GM23338 (cell line): ENCODE measurements at regions not wholly inside any gene's neighbourhood (a gene's known extent, or its start where the extent isn't known, plus 50 kb on each side); places are given as distances from the start of the nearest gene placed in this dataset.

Experiments used
- ATAC-seq: fragments of 200-7000 bp; cut with Tn5 transposase; 3 replicates; pipeline ENCODE4 v1.9.1; 2020
- DNase-seq: peaks from one replicate; pipeline ENCODE4 v3.0.0-alpha.2; 2015; ENCODE audit warnings: low spot score
- H2AFZ ChIP-seq: fragments of 200-600 bp; sonication (generic); 2 replicates; pipeline ENCODE4 v1.8.0; 2016; ENCODE audit warnings: antibody characterized with exemption, mild to moderate bottlenecking, moderate library complexity
- H3F3A ChIP-seq: fragments of 200-600 bp; sonication (generic); replicated peaks from 2 replicates; pipeline ENCODE4 v1.8.0; 2017; ENCODE audit warnings: antibody characterized with exemption, mixed run types, low read depth
- H3K27ac ChIP-seq: fragments of 200-600 bp; sonication (generic); 2 replicates; pipeline ENCODE4 v1.6.1; 2016; ENCODE audit warnings: low read depth
- H3K27me3 ChIP-seq: fragments of 200-600 bp; sonication (generic); 2 replicates; pipeline ENCODE4 v1.8.0; 2016; ENCODE audit warnings: mild to moderate bottlenecking, mixed run types, moderate library complexity; ENCODE audit not compliant: insufficient read depth
- H3K36me3 ChIP-seq: fragments of 200-600 bp; sonication (generic); 2 replicates; pipeline ENCODE4 v1.8.0; 2016; ENCODE audit warnings: mild to moderate bottlenecking; ENCODE audit not compliant: insufficient read depth
- H3K4me1 ChIP-seq: fragments of 200-600 bp; sonication (generic); 2 replicates; pipeline ENCODE4 v1.8.0; 2016; ENCODE audit warnings: mild to moderate bottlenecking, moderate library complexity; ENCODE audit not compliant: insufficient read depth
- H3K4me2 ChIP-seq: fragments of 200-600 bp; sonication (generic); 2 replicates; pipeline ENCODE4 v1.7.1; 2017; ENCODE audit warnings: mixed run types
- H3K4me3 ChIP-seq: fragments of 200-600 bp; sonication (generic); 2 replicates; pipeline ENCODE4 v1.6.1; 2016; ENCODE audit warnings: mixed run types
- H3K79me2 ChIP-seq: fragments of 200-600 bp; sonication (generic); replicated peaks from 2 replicates; pipeline ENCODE4 v1.8.0; 2017; ENCODE audit warnings: mild to moderate bottlenecking; ENCODE audit not compliant: insufficient read depth
- H3K9me2 ChIP-seq: fragments of 200-600 bp; sonication (generic); 2 replicates; pipeline ENCODE4 v1.8.0; 2017; ENCODE audit not compliant: insufficient read depth
- H4K20me1 ChIP-seq: fragments of 200-600 bp; sonication (generic); replicated peaks from 2 replicates; pipeline ENCODE4 v1.8.0; 2017; ENCODE audit warnings: mild to moderate bottlenecking; ENCODE audit not compliant: insufficient read depth
- H3K27ac Mint-ChIP-seq: 2 replicates; pipeline ENCODE4 v1.8.0; 2020; ENCODE audit warnings: inconsistent platforms, mild to moderate bottlenecking, moderate library complexity, mixed read lengths
- H3K27me3 Mint-ChIP-seq: 3 replicates; pipeline ENCODE4 v1.8.0; 2022; ENCODE audit warnings: low read depth, mild to moderate bottlenecking, moderate library complexity, mixed read lengths, inconsistent platforms; ENCODE audit not compliant: insufficient read depth, poor library complexity
- H3K36me3 Mint-ChIP-seq: 3 replicates; pipeline ENCODE4 v1.8.0; 2021; ENCODE audit warnings: low read depth, mild to moderate bottlenecking, inconsistent platforms, moderate library complexity, mixed read lengths
- H3K4me1 Mint-ChIP-seq: 3 replicates; pipeline ENCODE4 v1.8.0; 2020; ENCODE audit warnings: mild to moderate bottlenecking, inconsistent platforms, mixed read lengths
- H3K4me3 Mint-ChIP-seq: 3 replicates; pipeline ENCODE4 v1.8.0; 2021; ENCODE audit warnings: moderate library complexity, mild to moderate bottlenecking, inconsistent platforms, mixed read lengths
- H3K9me3 Mint-ChIP-seq: 3 replicates; pipeline ENCODE4 v1.8.0; 2020; ENCODE audit warnings: moderate library complexity, mild to moderate bottlenecking, inconsistent platforms, mixed read lengths
- EZH2phosphoT487 ChIP-seq: fragments of 200-600 bp; sonication (generic); IDR thresholded peaks from one replicate; pipeline ENCODE4 v1.8.1; 2018; ENCODE audit warnings: antibody characterized with exemption; ENCODE audit not compliant: unreplicated experiment
- NANOG ChIP-seq: IDR thresholded peaks from 2 replicates; pipeline ENCODE4 v1.6.1; 2016; ENCODE audit warnings: antibody characterized with exemption, borderline replicate concordance
- POLR2AphosphoS5 ChIP-seq: IDR thresholded peaks from 2 replicates; pipeline ENCODE4 v1.6.1; 2016; ENCODE audit warnings: antibody characterized with exemption, low read depth
- STAT1 ChIP-seq: IDR thresholded peaks from one replicate; pipeline ENCODE4 v1.6.1; 2016; ENCODE audit warnings: antibody characterized with exemption; ENCODE audit not compliant: unreplicated experiment
- ZNF114 ChIP-seq: fragments of 250-450 bp; sonication (Bioruptor Pico); IDR thresholded peaks from 2 replicates; pipeline ENCODE4 v1.5.0; 2020; ENCODE audit warnings: mild to moderate bottlenecking, moderate library complexity
- ZNF331 ChIP-seq: fragments of 250-450 bp; sonication (Bioruptor Pico); IDR thresholded peaks from 2 replicates; pipeline ENCODE4 v1.5.0; 2020; ENCODE audit warnings: low read depth, mild to moderate bottlenecking, moderate library complexity
- TF ChIP-seq, protein P1 (sequence below): fragments of 250-450 bp; sonication (Bioruptor Pico); IDR thresholded peaks from 2 replicates; pipeline ENCODE4 v1.5.0; 2020; ENCODE audit warnings: mild to moderate bottlenecking, moderate library complexity
- TF ChIP-seq, protein P2 (sequence below): IDR thresholded peaks from one replicate; pipeline ENCODE4 v1.6.1; 2018; ENCODE audit warnings: antibody characterized with exemption; ENCODE audit not compliant: unreplicated experiment
- TF ChIP-seq, protein P3 (sequence below): IDR thresholded peaks from 2 replicates; pipeline ENCODE4 v1.6.1; 2016; ENCODE audit warnings: antibody characterized with exemption

DNA sequence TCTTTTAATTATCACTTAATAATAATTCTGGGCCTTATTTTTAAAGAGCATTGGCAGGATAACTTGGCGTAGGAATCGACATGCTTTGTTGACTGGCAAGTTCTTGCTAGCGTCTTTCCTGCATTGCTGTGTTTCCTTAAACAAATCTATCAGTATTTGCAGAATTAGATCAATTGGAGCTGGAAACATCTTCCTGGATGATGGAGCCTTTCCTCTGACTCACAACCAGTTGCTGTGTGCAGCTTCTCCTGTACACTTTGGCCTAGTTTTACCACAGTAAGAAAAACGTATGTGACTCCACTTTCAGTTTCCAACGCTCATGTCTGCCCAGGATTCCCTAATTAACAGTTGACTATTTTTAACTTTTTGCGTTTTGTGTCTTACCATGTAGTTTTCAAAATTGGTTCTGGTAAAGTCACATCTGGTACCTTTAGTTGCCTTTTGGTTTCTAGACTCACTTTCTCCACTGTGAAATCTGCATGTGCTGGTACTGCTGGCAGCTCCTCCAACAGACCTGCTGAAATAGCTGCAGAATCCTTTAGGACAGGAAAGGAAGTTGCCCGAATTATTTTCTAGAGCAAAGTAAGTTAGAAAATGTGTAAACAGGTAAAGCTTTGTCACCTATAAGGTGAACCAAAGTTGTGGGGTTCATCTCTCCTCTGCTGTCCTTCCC lies 553.2 kb upstream of the FAT1 start:
- no peaks in the 10 kb centered on the region for H3K4me1 ChIP-seq

DNA sequence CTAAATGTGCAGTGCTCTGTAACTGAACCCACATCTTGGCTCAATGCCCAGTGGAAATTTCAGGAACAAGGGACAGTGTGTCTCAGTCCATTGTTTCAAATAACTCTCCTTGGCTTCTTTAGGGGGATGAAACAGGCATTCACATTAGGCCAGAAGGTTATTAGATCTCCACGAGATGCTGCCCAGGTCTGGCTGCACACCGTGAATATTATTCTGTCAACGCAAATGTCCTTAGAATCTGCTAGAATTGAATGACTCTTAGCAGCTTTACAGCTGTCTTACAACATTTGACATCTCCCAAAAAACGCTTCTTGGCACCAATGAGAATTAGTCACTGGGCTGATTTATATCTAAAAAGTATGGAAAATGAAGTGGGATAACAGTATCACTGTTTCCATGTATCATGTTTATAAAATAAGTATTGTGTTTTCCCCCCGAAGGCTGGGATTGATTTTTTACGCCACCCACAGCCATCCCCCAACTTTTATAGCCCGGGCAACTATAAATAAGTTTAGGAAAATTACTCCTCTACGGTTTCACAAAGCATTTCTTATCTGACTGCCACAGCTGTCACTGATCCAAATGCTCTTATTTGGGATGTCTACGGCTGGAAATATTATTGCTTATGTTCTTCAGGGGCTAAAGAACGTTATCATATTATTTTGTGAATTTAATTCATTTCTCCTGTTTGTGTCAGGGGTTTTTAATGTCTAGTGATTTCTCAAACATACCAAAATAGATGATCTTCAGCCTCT lies 559.7 kb upstream of the FAT1 start:
- peaks cover 3% of the 10 kb centered on the region for H3K27me3 Mint-ChIP-seq
- H3K4me3 Mint-ChIP-seq, result no peak overlapping the region
- Histone ChIP-seq H3K4me2 (no peak overlapping the region), H3K36me3 (no peaks in the 10 kb centered on the region), H2AFZ (no peak overlapping the region), H3K4me1 (no peaks in the 10 kb centered on the region), H3K79me2 (no peaks in the 10 kb centered on the region), H4K20me1 (no peaks in the 10 kb centered on the region), H3K27me3 (no peaks in the 10 kb centered on the region), H3K4me3 (no peak overlapping the region), H3K27ac (no peak overlapping the region), H3K9me2 (0 out of 2 replicates have a peak, but pooled peaks cover 7% of the 10 kb centered on the region), H3F3A (no peaks in the 10 kb centered on the region)
- DNase-seq, result no peak
- H3K27ac Mint-ChIP-seq, result no peak overlapping the region
- no peaks in the 10 kb centered on the region for H3K36me3 Mint-ChIP-seq
- no peaks in the 10 kb centered on the region for H3K9me3 Mint-ChIP-seq
- no peak for ATAC-seq
- H3K4me1 Mint-ChIP-seq, result peaks cover 9% of the 10 kb centered on the region
- no peak for TF ChIP-seq EZH2phosphoT487
- TF ChIP-seq NANOG, result no peak
- TF ChIP-seq, protein P1, sequence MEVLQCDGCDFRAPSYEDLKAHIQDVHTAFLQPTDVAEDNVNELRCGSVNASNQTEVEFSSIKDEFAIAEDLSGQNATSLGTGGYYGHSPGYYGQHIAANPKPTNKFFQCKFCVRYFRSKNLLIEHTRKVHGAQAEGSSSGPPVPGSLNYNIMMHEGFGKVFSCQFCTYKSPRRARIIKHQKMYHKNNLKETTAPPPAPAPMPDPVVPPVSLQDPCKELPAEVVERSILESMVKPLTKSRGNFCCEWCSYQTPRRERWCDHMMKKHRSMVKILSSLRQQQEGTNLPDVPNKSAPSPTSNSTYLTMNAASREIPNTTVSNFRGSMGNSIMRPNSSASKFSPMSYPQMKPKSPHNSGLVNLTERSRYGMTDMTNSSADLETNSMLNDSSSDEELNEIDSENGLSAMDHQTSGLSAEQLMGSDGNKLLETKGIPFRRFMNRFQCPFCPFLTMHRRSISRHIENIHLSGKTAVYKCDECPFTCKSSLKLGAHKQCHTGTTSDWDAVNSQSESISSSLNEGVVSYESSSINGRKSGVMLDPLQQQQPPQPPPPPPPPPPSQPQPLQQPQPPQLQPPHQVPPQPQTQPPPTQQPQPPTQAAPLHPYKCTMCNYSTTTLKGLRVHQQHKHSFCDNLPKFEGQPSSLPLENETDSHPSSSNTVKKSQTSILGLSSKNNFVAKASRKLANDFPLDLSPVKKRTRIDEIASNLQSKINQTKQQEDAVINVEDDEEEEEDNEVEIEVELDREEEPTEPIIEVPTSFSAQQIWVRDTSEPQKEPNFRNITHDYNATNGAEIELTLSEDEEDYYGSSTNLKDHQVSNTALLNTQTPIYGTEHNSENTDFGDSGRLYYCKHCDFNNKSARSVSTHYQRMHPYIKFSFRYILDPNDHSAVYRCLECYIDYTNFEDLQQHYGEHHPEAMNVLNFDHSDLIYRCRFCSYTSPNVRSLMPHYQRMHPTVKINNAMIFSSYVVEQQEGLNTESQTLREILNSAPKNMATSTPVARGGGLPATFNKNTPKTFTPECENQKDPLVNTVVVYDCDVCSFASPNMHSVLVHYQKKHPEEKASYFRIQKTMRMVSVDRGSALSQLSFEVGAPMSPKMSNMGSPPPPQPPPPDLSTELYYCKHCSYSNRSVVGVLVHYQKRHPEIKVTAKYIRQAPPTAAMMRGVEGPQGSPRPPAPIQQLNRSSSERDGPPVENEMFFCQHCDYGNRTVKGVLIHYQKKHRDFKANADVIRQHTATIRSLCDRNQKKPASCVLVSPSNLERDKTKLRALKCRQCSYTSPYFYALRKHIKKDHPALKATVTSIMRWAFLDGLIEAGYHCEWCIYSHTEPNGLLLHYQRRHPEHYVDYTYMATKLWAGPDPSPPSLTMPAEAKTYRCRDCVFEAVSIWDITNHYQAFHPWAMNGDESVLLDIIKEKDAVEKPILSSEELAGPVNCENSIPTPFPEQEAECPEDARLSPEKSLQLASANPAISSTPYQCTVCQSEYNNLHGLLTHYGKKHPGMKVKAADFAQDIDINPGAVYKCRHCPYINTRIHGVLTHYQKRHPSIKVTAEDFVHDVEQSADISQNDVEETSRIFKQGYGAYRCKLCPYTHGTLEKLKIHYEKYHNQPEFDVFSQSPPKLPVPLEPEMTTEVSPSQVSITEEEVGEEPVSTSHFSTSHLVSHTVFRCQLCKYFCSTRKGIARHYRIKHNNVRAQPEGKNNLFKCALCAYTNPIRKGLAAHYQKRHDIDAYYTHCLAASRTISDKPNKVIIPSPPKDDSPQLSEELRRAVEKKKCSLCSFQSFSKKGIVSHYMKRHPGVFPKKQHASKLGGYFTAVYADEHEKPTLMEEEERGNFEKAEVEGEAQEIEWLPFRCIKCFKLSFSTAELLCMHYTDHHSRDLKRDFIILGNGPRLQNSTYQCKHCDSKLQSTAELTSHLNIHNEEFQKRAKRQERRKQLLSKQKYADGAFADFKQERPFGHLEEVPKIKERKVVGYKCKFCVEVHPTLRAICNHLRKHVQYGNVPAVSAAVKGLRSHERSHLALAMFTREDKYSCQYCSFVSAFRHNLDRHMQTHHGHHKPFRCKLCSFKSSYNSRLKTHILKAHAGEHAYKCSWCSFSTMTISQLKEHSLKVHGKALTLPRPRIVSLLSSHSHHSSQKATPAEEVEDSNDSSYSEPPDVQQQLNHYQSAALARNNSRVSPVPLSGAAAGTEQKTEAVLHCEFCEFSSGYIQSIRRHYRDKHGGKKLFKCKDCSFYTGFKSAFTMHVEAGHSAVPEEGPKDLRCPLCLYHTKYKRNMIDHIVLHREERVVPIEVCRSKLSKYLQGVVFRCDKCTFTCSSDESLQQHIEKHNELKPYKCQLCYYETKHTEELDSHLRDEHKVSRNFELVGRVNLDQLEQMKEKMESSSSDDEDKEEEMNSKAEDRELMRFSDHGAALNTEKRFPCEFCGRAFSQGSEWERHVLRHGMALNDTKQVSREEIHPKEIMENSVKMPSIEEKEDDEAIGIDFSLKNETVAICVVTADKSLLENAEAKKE (CRISPR knock-in tag), result no peak

More for the DNA sequence above, 553.2 kb upstream of the FAT1 start:
- Histone ChIP-seq H3K79me2 (no peaks in the 10 kb centered on the region), H4K20me1 (no peaks in the 10 kb centered on the region), H3K36me3 (no peaks in the 10 kb centered on the region), H3K9me2 (peaks cover 19% of the 10 kb centered on the region; the same call in 1 of the 2 replicates), H3K27me3 (no peaks in the 10 kb centered on the region), H3K4me2 (no peak overlapping the region), H3F3A (no peaks in the 10 kb centered on the region), H2AFZ (peak overlapping the region; percentile 64; the same call in 1 of the 2 replicates), H3K4me3 (no peak overlapping the region), H3K27ac (no peak overlapping the region)
- DNase-seq, result no peak
- H3K27ac Mint-ChIP-seq, result no peak overlapping the region
- H3K4me3 Mint-ChIP-seq, result no peak overlapping the region
- no peaks in the 10 kb centered on the region for H3K36me3 Mint-ChIP-seq
- TF ChIP-seq POLR2AphosphoS5 (no peak), ZNF114 (CRISPR knock-in tag) (no peak), STAT1 (no peak), EZH2phosphoT487 (no peak), ZNF331 (CRISPR knock-in tag) (no peak)
- TF ChIP-seq, protein P2, sequence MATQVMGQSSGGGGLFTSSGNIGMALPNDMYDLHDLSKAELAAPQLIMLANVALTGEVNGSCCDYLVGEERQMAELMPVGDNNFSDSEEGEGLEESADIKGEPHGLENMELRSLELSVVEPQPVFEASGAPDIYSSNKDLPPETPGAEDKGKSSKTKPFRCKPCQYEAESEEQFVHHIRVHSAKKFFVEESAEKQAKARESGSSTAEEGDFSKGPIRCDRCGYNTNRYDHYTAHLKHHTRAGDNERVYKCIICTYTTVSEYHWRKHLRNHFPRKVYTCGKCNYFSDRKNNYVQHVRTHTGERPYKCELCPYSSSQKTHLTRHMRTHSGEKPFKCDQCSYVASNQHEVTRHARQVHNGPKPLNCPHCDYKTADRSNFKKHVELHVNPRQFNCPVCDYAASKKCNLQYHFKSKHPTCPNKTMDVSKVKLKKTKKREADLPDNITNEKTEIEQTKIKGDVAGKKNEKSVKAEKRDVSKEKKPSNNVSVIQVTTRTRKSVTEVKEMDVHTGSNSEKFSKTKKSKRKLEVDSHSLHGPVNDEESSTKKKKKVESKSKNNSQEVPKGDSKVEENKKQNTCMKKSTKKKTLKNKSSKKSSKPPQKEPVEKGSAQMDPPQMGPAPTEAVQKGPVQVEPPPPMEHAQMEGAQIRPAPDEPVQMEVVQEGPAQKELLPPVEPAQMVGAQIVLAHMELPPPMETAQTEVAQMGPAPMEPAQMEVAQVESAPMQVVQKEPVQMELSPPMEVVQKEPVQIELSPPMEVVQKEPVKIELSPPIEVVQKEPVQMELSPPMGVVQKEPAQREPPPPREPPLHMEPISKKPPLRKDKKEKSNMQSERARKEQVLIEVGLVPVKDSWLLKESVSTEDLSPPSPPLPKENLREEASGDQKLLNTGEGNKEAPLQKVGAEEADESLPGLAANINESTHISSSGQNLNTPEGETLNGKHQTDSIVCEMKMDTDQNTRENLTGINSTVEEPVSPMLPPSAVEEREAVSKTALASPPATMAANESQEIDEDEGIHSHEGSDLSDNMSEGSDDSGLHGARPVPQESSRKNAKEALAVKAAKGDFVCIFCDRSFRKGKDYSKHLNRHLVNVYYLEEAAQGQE, result no peak
- TF ChIP-seq, protein P3, sequence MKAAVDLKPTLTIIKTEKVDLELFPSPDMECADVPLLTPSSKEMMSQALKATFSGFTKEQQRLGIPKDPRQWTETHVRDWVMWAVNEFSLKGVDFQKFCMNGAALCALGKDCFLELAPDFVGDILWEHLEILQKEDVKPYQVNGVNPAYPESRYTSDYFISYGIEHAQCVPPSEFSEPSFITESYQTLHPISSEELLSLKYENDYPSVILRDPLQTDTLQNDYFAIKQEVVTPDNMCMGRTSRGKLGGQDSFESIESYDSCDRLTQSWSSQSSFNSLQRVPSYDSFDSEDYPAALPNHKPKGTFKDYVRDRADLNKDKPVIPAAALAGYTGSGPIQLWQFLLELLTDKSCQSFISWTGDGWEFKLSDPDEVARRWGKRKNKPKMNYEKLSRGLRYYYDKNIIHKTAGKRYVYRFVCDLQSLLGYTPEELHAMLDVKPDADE, result no peak
- no peaks in the 10 kb centered on the region; the same call in 2 of the 3 replicates for H3K4me1 Mint-ChIP-seq
- H3K9me3 Mint-ChIP-seq, result no peaks in the 10 kb centered on the region
- H3K27me3 Mint-ChIP-seq, result no peaks in the 10 kb centered on the region
- no peak for ATAC-seq
